ENCODE measurements at regions not wholly inside any gene's neighbourhood (a gene's known extent, or its start where the extent isn't known, plus 50 kb on each side); places are given as distances from the start of the nearest gene placed in this dataset.

- ATAC-seq (no peak), DNase-seq (ENCODE audit: low read depth, low spot score) (no peak), FAIRE-seq (no peak)
- no peak overlapping the region for H3K4me2 ChIP-seq (ENCODE audit: control insufficient read depth, insufficient read depth)
- no peaks in the 10 kb centered on the region for H3K4me1 ChIP-seq (ENCODE audit: control insufficient read depth, insufficient read depth, low read length)
- ChIA-PET CTCF (no interaction called here), POLR2A (no interaction called here), SMC1A (ENCODE audit: uncharacterized antibody, unreplicated experiment) (interaction anchor here (0.6 kb wide), 1 partner anchor 13 kb away, joined by 3 read pairs; no protein-coding TSS in a partner anchor), RAD21 (ENCODE audit: unreplicated experiment) (no interaction called here)
- TF ChIP-seq CHD1 (IDR thresholded peaks at IDR 0.05; ENCODE audit: low read depth, low read length) = no peak
- no peak for TF ChIP-seq KLF5 (IDR thresholded peaks at IDR 0.05; ENCODE audit: partially characterized antibody)
- TF ChIP-seq BMI1 (IDR thresholded peaks at IDR 0.05; ENCODE audit: borderline replicate concordance) = no peak
- no peak for TF ChIP-seq POLR2A (IDR thresholded peaks at IDR 0.05; ENCODE audit: low read depth, low read length)
- no peak for TF ChIP-seq RCOR1 (conservative IDR thresholded peaks at IDR 0.05; ENCODE audit: low read depth, low read length)
- no peak for TF ChIP-seq STAT1 (conservative IDR thresholded peaks at IDR 0.05)
- TF ChIP-seq IKZF1 (conservative IDR thresholded peaks at IDR 0.05) = no peak
- no peak for TF ChIP-seq NFXL1 (IDR thresholded peaks at IDR 0.05; ENCODE audit: borderline replicate concordance)
- TF ChIP-seq ZNF217 (IDR thresholded peaks at IDR 0.05) = no peak
- TF ChIP-seq PBX3 (IDR thresholded peaks at IDR 0.05; ENCODE audit: insufficient replicate concordance, low read depth, low read length) = no peak
- TF ChIP-seq ZNF384 (IDR thresholded peaks at IDR 0.05; ENCODE audit: borderline replicate concordance, low read depth, low read length) = no peak
- no peak for TF ChIP-seq JUND (IDR thresholded peaks at IDR 0.05; ENCODE audit: low read depth, low read length)
- TF ChIP-seq TBL1XR1 (IDR thresholded peaks at IDR 0.05; ENCODE audit: low read depth, low read length) = no peak
- TF ChIP-seq RELA (IDR thresholded peaks at IDR 0.05; ENCODE audit: borderline replicate concordance, partially characterized antibody) = no peak
- no peak for TF ChIP-seq ZBTB11 (CRISPR knock-in tag; IDR thresholded peaks at IDR 0.05)
- no peak for TF ChIP-seq IKZF2 (IDR thresholded peaks at IDR 0.05)
- no peak for TF ChIP-seq EP300 (IDR thresholded peaks at IDR 0.05; ENCODE audit: borderline replicate concordance in 1 of 2, control insufficient read depth in 1 of 2, low read depth in 2 of 2, low read length in 2 of 2)
- H2AFZ ChIP-seq (ENCODE audit: control insufficient read depth, low read depth, low read length) = no peak overlapping the region
- WGBS (ENCODE audit: insufficient coverage, insufficient replicate concordance, low lambda C conversion rate, missing lambda C conversion rate) = 17% methylated on average over 2 of the region's 2 CpGs
- no peak overlapping the region for H3K27ac ChIP-seq (ENCODE audit: control insufficient read depth, insufficient read depth)
- H3K27me3 ChIP-seq (replicated peaks in 1 of 2; ENCODE audit: control insufficient read depth in 2 of 2, insufficient read depth in 2 of 2, low read length in 1 of 2) = no peaks in the 10 kb centered on the region
- H3K79me2 ChIP-seq (ENCODE audit: control insufficient read depth, insufficient read depth, low read length) = no peaks in the 10 kb centered on the region
- intact Hi-C loops (cut with micrococcal nuclease; ENCODE audit: unreplicated experiment) (no loop called here), in situ Hi-C loops (cut with MboI) (no loop called here)
- no peaks in the 10 kb centered on the region for H4K20me1 ChIP-seq (ENCODE audit: control insufficient read depth, insufficient read depth)
- no peak overlapping the region for H3K9ac ChIP-seq (ENCODE audit: control insufficient read depth, insufficient read depth, low read length)
- no peaks in the 10 kb centered on the region for H3K36me3 ChIP-seq (ENCODE audit: control insufficient read depth in 2 of 2, insufficient read depth in 2 of 2, low read length in 1 of 2)
- H3K4me3 ChIP-seq = no peak overlapping the region
- H3K9me3 ChIP-seq (replicated peaks; ENCODE audit: control insufficient read depth, insufficient read depth, low read length) = no peaks in the 10 kb centered on the region
- BruUV-seq (replicated peaks) = no TSS peak
Measured at GRCh38 chr16:74166456-74166855, 130.2 kb upstream of the PSMD7 start.
